HG03558 (cell line): ENCODE measurements at regions not wholly inside any gene's neighbourhood (a gene's known extent, or its start where the extent isn't known, plus 50 kb on each side); places are given as distances from the start of the nearest gene placed in this dataset.
"Not testable (repeated sequence)": the region's sequence is repeated elsewhere in the genome, so short reads cannot be mapped to it uniquely, and the experiment has no call there.

Source experiments
- ATAC-seq: cut with Tn5 transposase; IDR thresholded peaks from one replicate; pipeline ENCODE4 v1.9.1; 2021; ENCODE audit warnings: moderate number of reproducible peaks; ENCODE audit not compliant: unreplicated experiment; ENCODE audit errors: extremely low read depth

GRCh38 chr13:111648885-111649284 lies 328.4 kb downstream of the TEX29 start:
- no peak for ATAC-seq

DNA sequence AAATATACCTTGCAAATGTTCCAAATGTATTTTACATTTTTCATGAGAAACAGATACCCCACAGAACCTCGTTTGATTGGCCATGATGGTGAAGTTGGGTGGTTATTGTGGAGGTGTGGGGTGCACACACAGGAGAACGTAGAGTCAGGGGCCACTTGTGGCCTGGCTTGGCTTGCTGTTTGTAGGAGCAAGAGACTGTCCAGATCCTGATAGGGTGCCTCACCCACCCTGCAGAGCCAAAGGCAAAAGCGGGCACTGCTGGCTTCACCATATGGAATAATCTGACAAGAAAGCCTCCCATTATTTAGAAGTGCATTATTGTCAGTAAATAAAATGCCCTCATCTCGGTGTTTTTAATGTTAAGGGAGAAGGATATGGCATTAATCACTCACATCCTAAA lies 330.2 kb downstream of the TEX29 start:
- ATAC-seq = no peak

DNA sequence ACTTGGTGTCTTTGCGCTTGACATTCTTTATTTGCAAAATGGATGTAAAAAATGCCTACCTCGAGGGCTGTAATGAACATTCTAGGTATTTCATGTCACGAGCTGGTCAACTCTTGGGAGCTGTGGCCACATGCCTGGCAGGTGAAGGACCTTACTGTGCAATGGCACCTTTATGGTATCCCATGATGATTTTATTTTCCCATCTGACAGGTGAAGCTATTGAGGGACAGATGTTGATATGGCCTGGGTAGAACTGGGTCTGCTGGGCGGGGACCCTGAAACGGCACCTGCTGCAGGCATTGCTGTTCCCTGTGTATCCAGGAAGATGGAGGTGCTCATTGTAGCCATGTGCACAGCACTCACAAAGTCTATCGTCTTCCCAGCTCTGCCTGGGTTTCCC lies 332.2 kb downstream of the TEX29 start:
- no peak for ATAC-seq

GRCh38 chr13:111654531-111654930 lies 334.1 kb downstream of the TEX29 start:
- no peak for ATAC-seq

DNA sequence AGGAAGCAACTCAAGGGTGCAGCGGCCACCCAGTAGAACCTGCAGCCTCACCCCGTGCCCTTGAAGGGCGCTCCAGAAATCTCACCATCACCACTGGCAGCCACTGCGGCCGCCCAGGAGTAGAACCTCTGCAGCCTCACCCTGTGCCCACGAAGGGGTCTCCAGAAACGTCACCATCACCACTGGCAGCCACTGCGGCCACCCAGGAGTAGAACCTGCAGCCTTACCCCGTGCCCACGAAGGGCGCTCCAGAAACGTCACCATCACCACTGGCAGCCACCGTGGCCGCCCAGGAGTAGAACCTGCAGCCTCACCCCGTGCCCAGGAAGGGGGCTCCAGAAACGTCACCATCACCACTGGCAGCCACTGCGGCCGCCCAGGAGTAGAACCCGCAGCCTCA lies 336.0 kb downstream of the TEX29 start:
- ATAC-seq = no peak

DNA sequence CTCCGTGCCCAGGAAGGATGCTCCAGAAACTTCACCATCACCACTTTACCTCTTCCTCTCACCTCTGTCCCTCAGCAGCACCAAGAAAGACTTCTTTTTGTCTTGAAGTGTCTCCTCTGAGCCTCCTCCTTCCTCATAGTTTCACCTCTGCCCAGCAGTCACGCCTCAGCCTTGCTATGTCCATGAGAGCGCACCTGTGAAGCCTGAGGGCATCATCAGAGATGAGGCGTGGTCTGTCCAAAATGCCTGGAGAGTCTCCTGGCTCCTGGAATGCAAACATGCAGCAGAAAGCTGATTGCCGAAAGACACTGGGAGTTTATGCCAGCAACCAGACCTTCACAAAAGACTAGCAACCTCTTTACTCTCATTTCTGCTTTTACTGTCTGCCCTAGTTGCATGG lies 336.6 kb downstream of the TEX29 start:
- ATAC-seq = no peak

GRCh38 chr13:111658145-111659100 lies 338.0 kb downstream of the TEX29 start:
- ATAC-seq = no peak

GRCh38 chr13:111659219-111659775 lies 338.9 kb downstream of the TEX29 start:
- no peak for ATAC-seq

DNA sequence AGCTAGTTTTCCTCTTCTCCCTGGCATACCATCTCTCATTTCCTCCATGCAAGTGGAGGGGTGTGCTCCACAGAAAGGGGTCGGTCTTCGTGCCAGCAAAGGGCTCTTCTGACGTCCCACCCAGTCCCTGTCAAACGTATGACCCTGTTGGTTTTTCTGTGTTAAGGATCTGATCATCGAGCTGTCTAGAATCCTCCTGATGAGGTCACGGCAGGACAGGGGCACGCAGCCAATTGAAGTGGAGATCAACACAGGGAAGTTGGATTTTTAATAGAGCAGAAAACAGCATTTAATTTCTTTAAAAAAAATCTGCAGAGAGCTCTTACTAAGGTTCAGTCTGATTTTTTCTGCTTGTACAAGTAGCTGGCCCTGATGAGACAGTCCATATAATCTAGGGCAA lies 339.4 kb downstream of the TEX29 start:
- no peak for ATAC-seq

- no peak for ATAC-seq
Observed at GRCh38 chr13:111661052-111661451, 340.6 kb downstream of the TEX29 start.

DNA sequence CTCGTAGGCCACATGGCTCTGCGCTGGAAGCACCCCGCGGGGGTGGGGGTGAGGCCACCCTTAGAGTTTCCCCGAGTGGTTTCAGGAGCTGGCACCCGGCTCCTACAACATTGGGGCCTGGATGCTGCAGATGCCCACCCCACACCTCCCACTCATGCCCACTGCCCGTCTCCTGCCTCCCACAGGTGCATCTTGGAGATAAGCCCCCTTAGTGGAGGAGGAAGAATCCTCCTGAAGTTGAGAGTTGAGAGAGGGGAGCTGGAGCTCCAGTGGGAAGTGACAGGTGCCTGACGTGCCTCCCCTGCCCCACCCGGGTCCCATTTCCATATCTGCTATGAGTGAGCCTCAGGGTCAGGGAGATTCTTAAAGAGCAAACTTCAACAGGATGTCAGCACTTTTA lies 341.3 kb downstream of the TEX29 start:
- no peak for ATAC-seq

DNA sequence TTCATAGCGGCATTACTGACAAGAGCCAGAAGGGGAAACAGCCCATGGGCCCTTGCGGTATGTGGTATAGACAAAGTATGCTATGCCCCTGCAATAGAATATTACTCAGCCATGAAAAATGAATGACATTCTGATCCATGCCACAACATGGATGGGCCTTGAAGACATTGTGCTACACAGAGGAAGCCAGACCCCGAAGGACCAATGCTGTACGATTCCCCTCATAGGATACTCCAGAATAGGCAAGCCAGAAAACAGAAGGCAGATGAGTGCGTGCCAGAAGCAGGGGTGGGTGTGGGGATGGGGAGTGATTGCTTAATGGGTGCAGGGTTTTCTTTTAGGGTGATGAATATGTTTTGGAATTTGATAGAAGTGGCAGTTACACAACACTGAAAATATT lies 342.0 kb downstream of the TEX29 start:
- no peak for ATAC-seq

DNA sequence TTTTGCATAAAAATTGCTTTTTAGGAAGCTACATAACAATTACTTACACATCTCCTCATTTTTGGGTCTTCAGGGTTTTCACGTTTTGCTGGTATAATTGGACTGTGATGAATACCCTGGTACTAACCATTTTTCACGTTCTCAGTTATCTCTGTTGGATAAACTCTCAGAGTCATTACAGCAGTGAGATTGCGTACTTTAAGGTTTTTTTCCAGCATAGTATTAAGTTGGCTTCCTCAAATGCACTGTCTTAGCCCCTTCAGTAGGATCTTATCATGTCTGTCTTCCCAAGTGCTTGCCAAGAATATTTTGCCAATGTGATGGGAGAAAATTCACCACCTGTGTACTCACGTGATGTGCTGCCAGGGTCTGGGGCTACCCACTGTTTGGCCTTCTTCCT lies 342.5 kb downstream of the TEX29 start:
- ATAC-seq = no peak

GRCh38 chr13:111663505-111663904 lies 343.1 kb downstream of the TEX29 start:
- no peak for ATAC-seq

DNA sequence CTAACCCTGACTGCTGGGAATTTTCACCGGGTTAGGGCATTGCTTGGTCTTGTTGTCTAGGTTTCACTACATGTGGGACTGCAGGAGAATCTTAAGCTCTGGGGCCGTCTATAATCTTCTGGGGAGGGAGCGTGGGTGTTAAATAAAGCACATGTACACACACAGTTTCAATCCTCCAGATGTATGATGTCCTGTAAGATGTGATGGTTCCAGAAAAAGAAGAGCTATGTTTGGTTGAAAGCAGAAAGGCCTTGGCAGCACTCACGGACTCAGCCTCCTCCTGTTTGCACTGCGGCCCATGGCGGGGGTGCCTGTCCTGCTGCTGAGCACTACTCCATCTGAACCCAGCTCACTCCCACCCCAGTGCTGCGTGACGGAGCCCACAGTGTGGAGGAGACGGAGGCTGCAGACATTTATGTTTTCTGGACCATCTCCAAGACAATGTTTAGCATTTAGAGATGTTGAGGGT lies 343.5 kb downstream of the TEX29 start:
- ATAC-seq = no peak

GRCh38 chr13:111664696-111665095 lies 344.3 kb downstream of the TEX29 start:
- ATAC-seq = no peak

DNA sequence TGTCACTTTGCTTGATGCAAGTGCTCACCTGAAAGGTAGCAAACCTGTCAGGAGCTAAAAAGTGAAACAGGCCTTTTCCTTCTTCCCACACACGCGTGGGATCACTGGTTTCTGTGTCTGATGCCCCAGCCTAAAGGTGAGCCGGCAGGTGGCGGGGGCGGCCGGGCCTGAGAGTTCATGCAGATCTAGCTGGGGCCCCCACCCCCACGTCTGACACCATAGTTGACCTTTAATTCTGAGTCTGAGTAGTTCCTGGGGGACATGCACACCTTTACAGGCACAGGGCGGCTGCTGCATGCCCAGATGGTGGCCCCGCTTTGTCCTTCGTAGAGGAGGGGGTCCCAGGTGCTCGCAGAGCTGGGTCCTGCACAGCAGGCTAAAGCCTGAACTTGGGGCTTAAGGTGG lies 345.3 kb downstream of the TEX29 start:
- no peak for ATAC-seq

- ATAC-seq = no peak
Observed at GRCh38 chr13:111666164-111666776, 345.8 kb downstream of the TEX29 start.

DNA sequence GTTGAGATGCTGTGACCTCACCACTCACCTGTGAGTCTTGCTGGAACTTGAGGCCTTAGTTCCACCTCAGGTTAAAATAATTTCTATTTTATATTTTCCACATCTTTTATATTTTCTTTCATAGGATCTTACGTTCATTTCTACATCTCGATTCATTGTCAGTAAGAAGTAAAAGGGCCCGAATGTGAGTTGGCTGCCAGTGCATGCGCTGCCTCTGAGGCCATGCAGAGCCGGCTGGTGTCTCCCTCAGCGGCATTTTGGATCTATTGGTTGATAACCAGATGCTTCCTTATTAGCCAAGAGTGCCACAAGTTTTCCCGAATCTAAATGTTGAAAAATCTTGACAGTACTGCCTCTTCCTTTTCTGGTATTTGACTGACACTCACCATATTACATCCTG lies 347.3 kb downstream of the TEX29 start:
- no peak for ATAC-seq

DNA sequence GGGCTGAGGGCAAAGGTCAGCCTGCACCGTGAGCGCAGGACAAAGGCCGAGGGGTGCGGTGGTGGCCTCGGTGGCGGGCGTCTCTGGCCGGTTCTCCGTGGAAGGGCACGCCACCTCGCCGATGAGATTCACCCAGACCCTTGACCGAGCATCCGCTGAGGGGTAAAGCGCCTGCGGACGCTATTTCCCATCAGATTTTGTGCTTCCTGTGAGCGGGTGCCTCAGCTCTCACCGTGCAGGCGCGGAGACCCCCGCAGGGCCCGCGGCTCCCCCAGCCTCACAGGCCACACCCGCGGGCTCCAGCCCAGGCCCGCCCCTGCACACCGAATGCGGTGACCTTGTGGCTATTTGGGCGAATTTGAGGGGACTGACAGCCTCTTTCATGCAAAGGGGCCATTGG lies 348.0 kb downstream of the TEX29 start:
- no peak for ATAC-seq

DNA sequence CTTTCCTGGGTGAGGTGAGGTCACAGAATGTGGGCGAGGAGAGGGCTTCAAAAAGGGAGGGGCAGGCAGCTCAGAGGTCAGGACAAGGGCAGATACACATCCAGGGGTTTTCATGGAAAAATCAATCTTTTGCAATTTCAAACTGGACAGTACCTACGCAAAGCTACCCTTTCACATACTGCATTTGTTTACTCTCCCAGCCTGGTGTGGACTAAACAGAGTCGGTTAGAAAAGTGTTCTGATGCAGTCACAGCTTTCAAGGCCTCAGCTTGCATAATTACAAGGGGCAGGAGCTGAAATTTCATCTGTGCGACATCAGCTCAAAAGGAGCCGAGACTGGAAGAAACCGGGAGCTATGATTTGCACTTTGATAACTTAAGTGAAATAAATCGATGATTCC lies 351.8 kb downstream of the TEX29 start:
- ATAC-seq = not testable (repeated sequence)
